Uterus (tissue), 3 donors: ENCODE measurements at regions not wholly inside any gene's neighbourhood (a gene's known extent, or its start where the extent isn't known, plus 50 kb on each side); places are given as distances from the start of the nearest gene placed in this dataset.

ENCODE experiments used
- DNase-seq, 2 donors: peaks; one replicate each; pipeline ENCODE4 v3.0.0-alpha.2; 2019 to 2020
- H3K27ac ChIP-seq, 2 donors: fragments of 200-600 bp; sonication (generic); 1 replicate in 1 of 2; 2 replicates in 1 of 2; pipeline ENCODE4 v1.5.1; 2016 to 2018
- H3K27me3 ChIP-seq, 2 donors: fragments of 200-600 bp; sonication (generic); one replicate each; pipeline ENCODE4 v1.5.1; 2018 to 2019; ENCODE audit warnings: control low read depth in 1 of 2
- H3K36me3 ChIP-seq, 2 donors: fragments of 200-600 bp; sonication (generic); one replicate each; pipeline ENCODE4 v1.5.1; 2019; ENCODE audit warnings: control low read depth in 1 of 2
- H3K4me1 ChIP-seq, 2 donors: fragments of 200-600 bp; sonication (generic); one replicate each; pipeline ENCODE4 v1.5.1; 2018 to 2019; ENCODE audit warnings: control low read depth in 1 of 2
- H3K4me3 ChIP-seq, 2 donors: fragments of 200-600 bp; sonication (generic); 1 replicate in 1 of 2; 2 replicates in 1 of 2; pipeline ENCODE4 v1.5.1; 2018 to 2019; ENCODE audit warnings: mild to moderate bottlenecking in 1 of 2
- H3K9me3 ChIP-seq, 2 donors: fragments of 200-600 bp; sonication (generic); one replicate each; pipeline ENCODE4 v1.5.1; 2019; ENCODE audit warnings: control low read depth in 1 of 2
- POLR2A ChIP-seq, 2 donors: fragments of 450-650 bp; IDR thresholded peaks; one replicate each; pipeline ENCODE4 v1.6.1; 2016; ENCODE audit warnings: antibody characterized with exemption in 2 of 2, mild to moderate bottlenecking in 1 of 2, moderate library complexity in 1 of 2
- intact Hi-C: fragments of 100-400 bp; cut with DNase I; formaldehyde crosslinking; loops from one replicate; pipeline ENCODE4 v1.15.1; 2023; ENCODE audit warnings: low total_unique reads
- TF ChIP-seq, protein P1 (sequence below), 4 experiments: fragments of 200-600 bp in 2 of 4; fragments of 450-650 bp in 2 of 4; sonication (generic) in 2 of 4; IDR thresholded peaks; one replicate each; pipeline ENCODE4 v1.5.1; 2016 to 2019; ENCODE audit warnings: antibody characterized with exemption in 4 of 4, mild to moderate bottlenecking in 2 of 4, moderate library complexity in 1 of 4
- donor health status: DM: yes; HTN: yes; CAD: no.

- Histone ChIP-seq H3K36me3 (no peaks in the 10 kb centered on the region), H3K4me1 (no peaks in the 10 kb centered on the region), H3K27me3 (no peaks in the 10 kb centered on the region), H3K4me3 (no peak overlapping the region), H3K9me3 (no peaks in the 10 kb centered on the region), H3K27ac (no peak overlapping the region)
- no peak for DNase-seq
- intact Hi-C loops = no loop called here
- TF ChIP-seq POLR2A (IDR thresholded peaks at IDR 0.05) = no peak
- TF ChIP-seq, protein P1, sequence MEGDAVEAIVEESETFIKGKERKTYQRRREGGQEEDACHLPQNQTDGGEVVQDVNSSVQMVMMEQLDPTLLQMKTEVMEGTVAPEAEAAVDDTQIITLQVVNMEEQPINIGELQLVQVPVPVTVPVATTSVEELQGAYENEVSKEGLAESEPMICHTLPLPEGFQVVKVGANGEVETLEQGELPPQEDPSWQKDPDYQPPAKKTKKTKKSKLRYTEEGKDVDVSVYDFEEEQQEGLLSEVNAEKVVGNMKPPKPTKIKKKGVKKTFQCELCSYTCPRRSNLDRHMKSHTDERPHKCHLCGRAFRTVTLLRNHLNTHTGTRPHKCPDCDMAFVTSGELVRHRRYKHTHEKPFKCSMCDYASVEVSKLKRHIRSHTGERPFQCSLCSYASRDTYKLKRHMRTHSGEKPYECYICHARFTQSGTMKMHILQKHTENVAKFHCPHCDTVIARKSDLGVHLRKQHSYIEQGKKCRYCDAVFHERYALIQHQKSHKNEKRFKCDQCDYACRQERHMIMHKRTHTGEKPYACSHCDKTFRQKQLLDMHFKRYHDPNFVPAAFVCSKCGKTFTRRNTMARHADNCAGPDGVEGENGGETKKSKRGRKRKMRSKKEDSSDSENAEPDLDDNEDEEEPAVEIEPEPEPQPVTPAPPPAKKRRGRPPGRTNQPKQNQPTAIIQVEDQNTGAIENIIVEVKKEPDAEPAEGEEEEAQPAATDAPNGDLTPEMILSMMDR (IDR thresholded peaks at IDR 0.05) = no peak
These were observed 93.2 kb upstream of the LRIG1 start for GRCh38 chr3:66593978-66594377.

DNA sequence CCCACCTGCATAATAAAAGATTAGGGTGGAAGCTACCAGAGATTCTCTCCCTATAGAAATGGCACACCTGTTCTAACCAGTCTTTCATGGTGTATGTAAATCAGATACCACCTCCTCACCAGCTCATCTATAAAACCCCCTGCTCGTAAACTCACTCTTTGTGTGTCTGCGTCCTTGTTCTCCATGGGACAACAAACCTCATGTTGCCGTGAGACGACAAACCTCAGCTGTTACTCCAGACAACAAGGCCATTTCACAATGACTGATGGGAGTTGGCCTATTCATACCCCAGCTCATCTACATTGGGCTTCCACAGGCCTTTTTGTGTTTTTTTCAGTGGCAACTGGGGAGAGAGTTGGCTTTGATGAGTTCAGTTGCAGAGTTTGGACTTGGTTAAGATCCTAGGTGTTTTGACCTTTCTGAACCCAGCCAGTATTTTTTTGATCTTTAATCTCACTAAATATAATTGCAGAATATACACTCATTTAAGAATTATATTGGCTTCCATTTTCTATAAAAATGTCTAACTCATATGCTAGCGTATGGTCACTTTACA, 96.6 kb upstream of the LRIG1 start:
- no peaks in the 10 kb centered on the region for H3K4me1 ChIP-seq
- no peaks in the 10 kb centered on the region for H3K27me3 ChIP-seq
- H3K9me3 ChIP-seq = no peaks in the 10 kb centered on the region
- DNase-seq = no peak
- TF ChIP-seq, protein P1 (IDR thresholded peaks at IDR 0.05) = no peak
- TF ChIP-seq POLR2A (IDR thresholded peaks at IDR 0.05) = no peak
- H3K36me3 ChIP-seq = no peaks in the 10 kb centered on the region
- no peak overlapping the region for H3K27ac ChIP-seq
- H3K4me3 ChIP-seq = no peak overlapping the region
- intact Hi-C loops = no loop called here

GRCh38 chr3:66598168-66598567, 97.3 kb upstream of the LRIG1 start:
- Histone ChIP-seq H3K36me3 (no peaks in the 10 kb centered on the region), H3K9me3 (no peaks in the 10 kb centered on the region), H3K27ac (no peak overlapping the region), H3K27me3 (no peaks in the 10 kb centered on the region), H3K4me3 (no peak overlapping the region), H3K4me1 (no peaks in the 10 kb centered on the region)
- intact Hi-C loops = no loop called here
- DNase-seq = no peak
- TF ChIP-seq POLR2A (IDR thresholded peaks at IDR 0.05) = no peak
- TF ChIP-seq, protein P1 (IDR thresholded peaks at IDR 0.05) = no peak

DNA sequence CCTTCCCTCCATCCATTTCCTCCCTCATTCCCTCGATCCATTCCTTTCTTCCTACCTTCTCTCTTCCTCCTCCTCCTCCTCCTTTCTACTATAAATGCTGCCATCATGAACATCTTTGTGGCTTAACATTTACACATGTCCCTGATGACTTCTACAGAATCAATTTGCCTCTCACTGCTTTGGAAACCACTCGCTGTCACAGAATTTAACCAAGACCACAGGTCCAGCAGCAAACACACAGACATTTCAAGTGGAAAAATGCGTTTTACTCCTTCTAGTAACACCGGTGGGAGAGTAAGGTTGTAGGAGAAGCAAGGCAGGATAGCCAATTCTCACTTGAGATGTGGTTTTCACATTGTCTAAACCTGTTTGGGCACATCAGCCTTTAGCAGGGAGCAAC, 101.4 kb upstream of the LRIG1 start:
- no peaks in the 10 kb centered on the region for H3K9me3 ChIP-seq
- TF ChIP-seq POLR2A (IDR thresholded peaks at IDR 0.05) = no peak
- TF ChIP-seq, protein P1 (IDR thresholded peaks at IDR 0.05) = no peak
- no peak for DNase-seq
- no peak overlapping the region for H3K4me3 ChIP-seq
- no peaks in the 10 kb centered on the region for H3K27me3 ChIP-seq
- no peak overlapping the region for H3K27ac ChIP-seq
- H3K36me3 ChIP-seq = no peaks in the 10 kb centered on the region
- intact Hi-C loops = no loop called here
- no peaks in the 10 kb centered on the region for H3K4me1 ChIP-seq

DNA sequence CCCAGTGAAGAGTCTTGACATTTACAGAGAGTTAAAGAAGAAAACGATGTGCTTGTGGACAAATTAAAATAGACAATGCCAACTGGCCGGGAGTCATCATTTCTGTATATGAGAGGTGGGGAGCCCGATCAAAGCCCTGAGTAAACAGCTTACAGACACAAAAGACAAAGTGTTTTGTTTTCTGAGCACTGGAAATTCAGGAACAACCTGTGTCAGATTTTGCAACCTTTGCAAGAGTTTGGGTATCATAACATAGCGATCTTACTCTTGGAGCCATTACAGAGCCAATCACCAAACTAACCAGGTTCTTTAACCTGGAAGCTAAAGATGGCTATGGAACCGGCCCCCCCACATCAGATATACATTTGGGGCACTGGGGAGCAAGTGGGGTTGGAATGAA, 101.9 kb upstream of the LRIG1 start:
- TF ChIP-seq, protein P1 (IDR thresholded peaks at IDR 0.05) = no peak
- DNase-seq = no peak
- Histone ChIP-seq H3K27me3 (no peaks in the 10 kb centered on the region), H3K27ac (no peak overlapping the region), H3K9me3 (no peaks in the 10 kb centered on the region), H3K4me1 (no peaks in the 10 kb centered on the region), H3K36me3 (no peaks in the 10 kb centered on the region), H3K4me3 (no peak overlapping the region)
- intact Hi-C loops = no loop called here
